ENCODE measurements at regions not wholly inside any gene's neighbourhood (a gene's known extent, or its start where the extent isn't known, plus 50 kb on each side); places are given as distances from the start of the nearest gene placed in this dataset.

- TF ChIP-seq, protein P1, sequence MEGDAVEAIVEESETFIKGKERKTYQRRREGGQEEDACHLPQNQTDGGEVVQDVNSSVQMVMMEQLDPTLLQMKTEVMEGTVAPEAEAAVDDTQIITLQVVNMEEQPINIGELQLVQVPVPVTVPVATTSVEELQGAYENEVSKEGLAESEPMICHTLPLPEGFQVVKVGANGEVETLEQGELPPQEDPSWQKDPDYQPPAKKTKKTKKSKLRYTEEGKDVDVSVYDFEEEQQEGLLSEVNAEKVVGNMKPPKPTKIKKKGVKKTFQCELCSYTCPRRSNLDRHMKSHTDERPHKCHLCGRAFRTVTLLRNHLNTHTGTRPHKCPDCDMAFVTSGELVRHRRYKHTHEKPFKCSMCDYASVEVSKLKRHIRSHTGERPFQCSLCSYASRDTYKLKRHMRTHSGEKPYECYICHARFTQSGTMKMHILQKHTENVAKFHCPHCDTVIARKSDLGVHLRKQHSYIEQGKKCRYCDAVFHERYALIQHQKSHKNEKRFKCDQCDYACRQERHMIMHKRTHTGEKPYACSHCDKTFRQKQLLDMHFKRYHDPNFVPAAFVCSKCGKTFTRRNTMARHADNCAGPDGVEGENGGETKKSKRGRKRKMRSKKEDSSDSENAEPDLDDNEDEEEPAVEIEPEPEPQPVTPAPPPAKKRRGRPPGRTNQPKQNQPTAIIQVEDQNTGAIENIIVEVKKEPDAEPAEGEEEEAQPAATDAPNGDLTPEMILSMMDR (conservative IDR thresholded peaks at IDR 0.05) = no peak
- H3K27ac ChIP-seq = no peak overlapping the region
These were observed 2330.6 kb downstream of the MAT2B start for GRCh38 chr5:165836046-165836445.

DNA sequence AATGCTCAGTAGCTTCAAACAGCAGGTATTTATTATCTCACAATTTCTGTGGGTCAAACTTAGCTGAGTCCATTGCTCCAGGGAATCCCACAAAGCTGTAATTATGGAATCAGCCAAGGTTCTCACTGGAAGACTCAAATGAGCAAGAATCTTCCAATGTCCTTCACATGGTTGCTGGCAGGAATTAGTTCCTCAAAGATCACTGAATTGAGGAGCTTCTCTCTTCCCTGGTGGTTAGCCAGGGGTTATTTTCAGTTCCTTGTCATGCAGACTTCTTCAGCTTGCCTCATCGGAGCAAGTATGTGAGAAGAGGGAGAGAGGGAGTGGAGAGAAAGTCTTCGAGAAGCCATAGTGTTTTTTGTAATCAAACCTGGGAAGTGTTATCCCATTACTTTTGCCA is 2331.9 kb downstream of the MAT2B start:
- H3K27ac ChIP-seq = no peak overlapping the region
- TF ChIP-seq, protein P1 (conservative IDR thresholded peaks at IDR 0.05) = no peak

DNA sequence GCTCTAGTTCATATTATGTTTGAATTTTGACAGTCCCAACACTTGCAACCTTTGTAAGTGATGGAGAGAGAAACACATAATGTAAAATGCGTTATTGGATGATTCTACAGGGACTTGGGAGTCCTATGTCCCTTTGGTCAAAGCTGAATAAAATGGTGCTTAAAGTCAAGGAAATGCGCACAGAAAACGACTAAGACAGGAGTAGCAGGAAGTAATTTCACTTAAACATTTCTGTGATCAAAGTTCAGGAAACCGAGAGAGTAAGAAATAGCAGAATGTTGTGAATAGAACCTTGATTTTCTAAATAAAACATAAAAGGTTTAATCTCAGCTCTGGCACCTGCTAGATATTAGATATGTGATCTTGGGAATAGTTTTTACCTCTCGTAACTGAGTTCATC is 2339.2 kb downstream of the MAT2B start:
- TF ChIP-seq, protein P1 (conservative IDR thresholded peaks at IDR 0.05) = no peak
- no peak overlapping the region for H3K27ac ChIP-seq

GRCh38 chr5:165858118-165858517 is 2352.7 kb downstream of the MAT2B start:
- TF ChIP-seq, protein P1 (conservative IDR thresholded peaks at IDR 0.05) = no peak
- no peak overlapping the region for H3K27ac ChIP-seq

DNA sequence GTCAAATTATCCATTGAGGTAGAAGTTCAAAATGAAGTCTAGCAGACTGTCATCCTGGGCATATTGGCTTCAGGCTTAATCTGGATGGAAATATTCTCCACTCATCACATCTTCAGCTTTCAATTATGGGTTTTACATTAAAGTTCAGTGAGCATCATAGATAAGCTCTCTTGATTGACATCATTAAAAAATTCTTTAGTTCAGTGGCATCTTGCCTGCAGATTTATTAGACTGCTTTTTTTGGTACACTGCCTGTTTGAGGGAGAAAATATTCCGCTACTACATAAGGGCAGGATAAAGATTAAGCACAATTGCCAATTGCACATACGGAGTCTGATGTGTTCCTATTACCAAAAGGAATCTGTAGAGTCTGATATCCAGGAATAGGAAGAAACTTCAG is 2353.8 kb downstream of the MAT2B start:
- TF ChIP-seq, protein P1 (conservative IDR thresholded peaks at IDR 0.05) = no peak
- peak overlapping the region; percentile 49 for H3K27ac ChIP-seq

GRCh38 chr5:165863239-165863638 is 2357.8 kb downstream of the MAT2B start:
- H3K27ac ChIP-seq = no peak overlapping the region
- TF ChIP-seq, protein P1 (conservative IDR thresholded peaks at IDR 0.05) = no peak

DNA sequence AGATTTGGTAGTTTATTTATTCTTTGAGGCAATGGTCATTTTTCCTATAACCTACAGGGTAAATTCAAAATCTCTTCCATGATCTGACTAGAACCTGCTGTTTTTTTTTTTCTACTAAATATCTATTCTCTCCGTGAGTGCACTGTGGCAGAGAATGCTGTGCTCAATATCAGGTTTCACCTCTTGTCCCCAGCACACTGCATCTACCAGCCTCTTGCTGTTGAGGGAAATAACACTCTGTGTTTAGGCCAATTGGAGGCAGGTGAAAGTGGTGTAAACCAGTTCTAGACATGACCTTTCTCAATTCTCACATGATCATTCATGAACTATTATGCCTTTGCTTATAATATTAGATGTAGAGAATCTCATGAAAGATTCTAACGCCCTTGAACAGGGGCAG is 2365.9 kb downstream of the MAT2B start:
- no peak overlapping the region for H3K27ac ChIP-seq
- TF ChIP-seq, protein P1 (conservative IDR thresholded peaks at IDR 0.05) = no peak

- no peak overlapping the region for H3K27ac ChIP-seq
- TF ChIP-seq, protein P1 (conservative IDR thresholded peaks at IDR 0.05) = no peak
These were observed 2369.4 kb downstream of the MAT2B start for GRCh38 chr5:165874851-165875250.
